ENCODE measurements at regions not wholly inside any gene's neighbourhood (a gene's known extent, or its start where the extent isn't known, plus 50 kb on each side); places are given as distances from the start of the nearest gene placed in this dataset.

DNA sequence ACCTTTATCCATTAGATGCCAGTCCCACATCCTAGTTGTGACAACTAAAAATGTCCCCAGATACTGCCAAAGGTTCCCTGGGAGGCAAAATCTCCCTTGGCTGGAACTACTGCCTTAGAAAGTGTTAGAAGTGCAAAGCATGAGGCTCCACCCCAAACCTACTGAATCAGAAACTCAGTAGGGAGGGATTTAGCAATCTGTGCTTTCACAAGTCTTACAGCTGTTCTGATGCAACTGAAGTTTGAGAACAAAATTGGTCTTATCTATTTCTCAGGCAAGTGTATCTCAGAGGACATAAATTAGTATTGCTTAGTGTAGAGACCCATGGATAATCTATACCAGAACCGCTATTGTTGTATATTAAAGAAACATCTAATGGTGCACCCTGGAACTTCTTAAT lies 70.2 kb downstream of the CLDN1 start:
- H4K20me1 ChIP-seq (ENCODE audit: insufficient read depth), result no peaks in the 10 kb centered on the region
- no peak overlapping the region for H3K4me2 ChIP-seq
- no peaks in the 10 kb centered on the region for H3K27me3 ChIP-seq (ENCODE audit: insufficient read depth, low read depth)
- no peaks in the 10 kb centered on the region for H3K36me3 ChIP-seq (ENCODE audit: insufficient read depth)
- H3K9ac ChIP-seq, result no peak overlapping the region
- no peak for TF ChIP-seq CTCF (conservative IDR thresholded peaks at IDR 0.05; ENCODE audit: low read depth, low read length)
- no peaks in the 10 kb centered on the region for H3K79me2 ChIP-seq (ENCODE audit: insufficient read depth, low read depth)
- H2AFZ ChIP-seq (ENCODE audit: low read depth), result no peak overlapping the region
- no peak overlapping the region for H3K4me3 ChIP-seq (IDR thresholded peaks at IDR 0.05; ENCODE audit: insufficient read depth, low read depth, low read length)
- H3K4me1 ChIP-seq (ENCODE audit: low read depth, poor library complexity, severe bottlenecking), result peaks cover 5% of the 10 kb centered on the region
- H3K27ac ChIP-seq, result no peak overlapping the region

DNA sequence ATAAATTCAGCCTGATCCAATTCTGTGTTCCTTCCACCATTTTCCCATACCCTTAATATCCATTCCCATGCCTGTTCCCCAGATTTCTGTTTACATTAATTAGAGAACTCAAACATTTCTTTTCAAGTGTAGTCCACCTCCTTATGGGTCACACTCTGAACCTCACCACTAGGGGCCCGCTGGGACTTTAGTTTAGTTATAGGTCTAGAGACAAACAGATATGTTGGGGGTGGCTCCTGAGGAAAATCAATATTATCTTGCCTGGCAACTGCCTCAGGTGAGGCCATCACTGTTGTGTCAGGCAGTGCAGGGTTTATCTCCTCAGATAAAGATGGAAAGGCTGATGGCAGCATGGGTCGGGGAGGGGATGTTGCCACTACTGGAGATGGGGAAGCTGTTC lies 72.8 kb downstream of the CLDN1 start:
- Histone ChIP-seq H3K27me3 (ENCODE audit: insufficient read depth, low read depth) (no peaks in the 10 kb centered on the region), H3K9ac (no peak overlapping the region), H3K27ac (no peak overlapping the region)

GRCh38 chr3:190242147-190242546 lies 80.1 kb downstream of the CLDN1 start:
- peaks cover under 1% of the 10 kb centered on the region for H3K4me1 ChIP-seq (ENCODE audit: low read depth, poor library complexity, severe bottlenecking)
- TF ChIP-seq CTCF (conservative IDR thresholded peaks at IDR 0.05; ENCODE audit: low read depth, low read length), result no peak
- H3K36me3 ChIP-seq (ENCODE audit: insufficient read depth), result no peaks in the 10 kb centered on the region

More for the DNA sequence above, 72.8 kb downstream of the CLDN1 start:
- Histone ChIP-seq H3K79me2 (ENCODE audit: insufficient read depth, low read depth) (no peaks in the 10 kb centered on the region), H2AFZ (ENCODE audit: low read depth) (no peak overlapping the region), H3K36me3 (ENCODE audit: insufficient read depth) (no peaks in the 10 kb centered on the region), H3K4me2 (no peak overlapping the region), H3K4me3 (IDR thresholded peaks at IDR 0.05; ENCODE audit: insufficient read depth, low read depth, low read length) (no peak overlapping the region), H4K20me1 (ENCODE audit: insufficient read depth) (no peaks in the 10 kb centered on the region), H3K4me1 (ENCODE audit: low read depth, poor library complexity, severe bottlenecking) (peaks cover 5% of the 10 kb centered on the region)
- TF ChIP-seq CTCF (conservative IDR thresholded peaks at IDR 0.05; ENCODE audit: low read depth, low read length), result no peak

GRCh38 chr3:190239325-190239724 lies 82.9 kb downstream of the CLDN1 start:
- H3K79me2 ChIP-seq (ENCODE audit: insufficient read depth, low read depth), result no peaks in the 10 kb centered on the region
- H3K9ac ChIP-seq, result peak overlapping the region; percentile 30; the same call in 1 of the 2 replicates
- no peak overlapping the region for H3K4me2 ChIP-seq
- H3K36me3 ChIP-seq (ENCODE audit: insufficient read depth), result no peaks in the 10 kb centered on the region
- no peaks in the 10 kb centered on the region for H4K20me1 ChIP-seq (ENCODE audit: insufficient read depth)
- H3K27ac ChIP-seq, result peak overlapping the region; percentile 56
- no peak overlapping the region for H3K4me3 ChIP-seq (IDR thresholded peaks at IDR 0.05; ENCODE audit: insufficient read depth, low read depth, low read length)
- no peaks in the 10 kb centered on the region for H3K27me3 ChIP-seq (ENCODE audit: insufficient read depth, low read depth)
- H2AFZ ChIP-seq (ENCODE audit: low read depth), result peak overlapping the region; percentile 8; the same call in 1 of the 2 replicates
- peaks cover 10% of the 10 kb centered on the region for H3K4me1 ChIP-seq (ENCODE audit: low read depth, poor library complexity, severe bottlenecking)
- TF ChIP-seq CTCF (conservative IDR thresholded peaks at IDR 0.05; ENCODE audit: low read depth, low read length), result no peak

More at GRCh38 chr3:190242147-190242546, 80.1 kb downstream of the CLDN1 start:
- no peak overlapping the region for H2AFZ ChIP-seq (ENCODE audit: low read depth)
- H4K20me1 ChIP-seq (ENCODE audit: insufficient read depth), result no peaks in the 10 kb centered on the region
- H3K4me3 ChIP-seq (IDR thresholded peaks at IDR 0.05; ENCODE audit: insufficient read depth, low read depth, low read length), result no peak overlapping the region
- no peak overlapping the region for H3K4me2 ChIP-seq
- H3K79me2 ChIP-seq (ENCODE audit: insufficient read depth, low read depth), result no peaks in the 10 kb centered on the region
- H3K27ac ChIP-seq, result no peak overlapping the region
- no peaks in the 10 kb centered on the region for H3K27me3 ChIP-seq (ENCODE audit: insufficient read depth, low read depth)
- no peak overlapping the region for H3K9ac ChIP-seq
